Globus pallidus (tissue), 1 donor: ENCODE measurements at regions not wholly inside any gene's neighbourhood (a gene's known extent, or its start where the extent isn't known, plus 50 kb on each side); places are given as distances from the start of the nearest gene placed in this dataset.

ENCODE experiments used
- DNase-seq: peaks from one replicate; pipeline ENCODE4 v3.0.0-alpha.2; 2015; ENCODE audit warnings: low spot score

- no peak for DNase-seq
Observed at GRCh38 chr3:73954506-73954905, 329.8 kb upstream of the PDZRN3 start.

GRCh38 chr3:73952781-73953180 is 328.0 kb upstream of the PDZRN3 start:
- DNase-seq, result no peak

GRCh38 chr3:73950865-73951558 is 326.3 kb upstream of the PDZRN3 start:
- DNase-seq, result no peak

GRCh38 chr3:73945541-73945940 is 320.8 kb upstream of the PDZRN3 start:
- DNase-seq, result no peak

GRCh38 chr3:73939985-73940384 is 315.2 kb upstream of the PDZRN3 start:
- DNase-seq, result no peak

- DNase-seq, result no peak
Observed at GRCh38 chr3:73933585-73933984, 308.8 kb upstream of the PDZRN3 start.

GRCh38 chr3:73927203-73927570 is 302.4 kb upstream of the PDZRN3 start:
- no peak for DNase-seq

- no peak for DNase-seq
Observed at GRCh38 chr3:73926360-73927202, 301.8 kb upstream of the PDZRN3 start.

- DNase-seq, result no peak
Observed at GRCh38 chr3:73925011-73925410, 300.3 kb upstream of the PDZRN3 start.

- no peak for DNase-seq
Observed at GRCh38 chr3:73924048-73924447, 299.3 kb upstream of the PDZRN3 start.

GRCh38 chr3:73917643-73918042 is 292.9 kb upstream of the PDZRN3 start:
- no peak for DNase-seq

- DNase-seq, result no peak
Observed at GRCh38 chr3:73915886-73916285, 291.1 kb upstream of the PDZRN3 start.

GRCh38 chr3:73908218-73908617 is 283.5 kb upstream of the PDZRN3 start:
- DNase-seq, result no peak

- DNase-seq, result no peak
Observed at GRCh38 chr3:73901686-73902085, 276.9 kb upstream of the PDZRN3 start.

- no peak for DNase-seq
Observed at GRCh38 chr3:73894474-73895213, 269.9 kb upstream of the PDZRN3 start.

- no peak for DNase-seq
Observed at GRCh38 chr3:73893089-73893488, 268.3 kb upstream of the PDZRN3 start.

GRCh38 chr3:73885862-73886261 is 261.1 kb upstream of the PDZRN3 start:
- no peak for DNase-seq

GRCh38 chr3:73884361-73884760 is 259.6 kb upstream of the PDZRN3 start:
- DNase-seq, result no peak

GRCh38 chr3:73883497-73883896 is 258.8 kb upstream of the PDZRN3 start:
- no peak for DNase-seq

GRCh38 chr3:73874606-73875369 is 250.0 kb upstream of the PDZRN3 start:
- DNase-seq, result no peak

- no peak for DNase-seq
Observed at GRCh38 chr3:73874161-73874560, 249.4 kb upstream of the PDZRN3 start.

- peak; percentile 35 for DNase-seq
Observed at GRCh38 chr3:73868688-73869315, 244.1 kb upstream of the PDZRN3 start.
